HepG2 (cell line): ENCODE measurements at regions not wholly inside any gene's neighbourhood (a gene's known extent, or its start where the extent isn't known, plus 50 kb on each side); places are given as distances from the start of the nearest gene placed in this dataset.
A peak's percentile ranks its signal among the peaks of the same experiment; 100 is the strongest.

Experiments used
- ARID4A ChIP-seq: sonication (generic); formaldehyde crosslinking; IDR thresholded peaks from 2 replicates; pipeline ENCODE4 v1.5.0; 2020; ENCODE audit warnings: mild to moderate bottlenecking, missing genetic modification reagents, borderline replicate concordance
- BORCS8-MEF2B ChIP-seq: sonication (generic); formaldehyde crosslinking; IDR thresholded peaks from 2 replicates; pipeline ENCODE4 v1.8.0; 2022; ENCODE audit warnings: mild to moderate bottlenecking, missing genetic modification reagents
- CBX5 ChIP-seq: sonication (generic); formaldehyde crosslinking; IDR thresholded peaks from 2 replicates; pipeline ENCODE4 v1.4.0; 2020; ENCODE audit warnings: missing genetic modification reagents, borderline replicate concordance
- CREB1 ChIP-seq, 2 experiments: fragments of 450-650 bp in 1 of 2; IDR thresholded peaks; 2 replicates each; pipeline ENCODE4 v1.6.1; 2016 to 2017; ENCODE audit warnings: control low read depth in 1 of 2, mild to moderate bottlenecking in 1 of 2, missing compliant biosample characterization in 1 of 2, missing genetic modification characterization in 1 of 2
- HOXA5 ChIP-seq: sonication (generic); formaldehyde crosslinking; IDR thresholded peaks from 2 replicates; pipeline ENCODE4 v1.4.0; 2020; ENCODE audit warnings: missing genetic modification reagents
- KAT7 ChIP-seq: IDR thresholded peaks from 2 replicates; pipeline ENCODE4 v1.6.1; 2018; ENCODE audit warnings: borderline replicate concordance, missing compliant biosample characterization
- KDM1A ChIP-seq: IDR thresholded peaks from 2 replicates; pipeline ENCODE4 v1.6.1; 2016; ENCODE audit warnings: missing compliant biosample characterization
- MTF1 ChIP-seq: sonication (generic); formaldehyde crosslinking; IDR thresholded peaks from 2 replicates; pipeline ENCODE4 v1.5.0; 2020; ENCODE audit warnings: missing genetic modification reagents
- PHF8 ChIP-seq: sonication (generic); formaldehyde crosslinking; IDR thresholded peaks from 2 replicates; pipeline ENCODE4 v1.5.0; 2020; ENCODE audit warnings: missing genetic modification reagents
- SNAI1 ChIP-seq: sonication (generic); formaldehyde crosslinking; IDR thresholded peaks from 2 replicates; pipeline ENCODE4 v1.5.0; 2020; ENCODE audit warnings: mild to moderate bottlenecking, missing genetic modification reagents, borderline replicate concordance
- TARDBP ChIP-seq: sonication (generic); formaldehyde crosslinking; IDR thresholded peaks from 2 replicates; pipeline ENCODE4 v1.8.0; 2022; ENCODE audit warnings: mild to moderate bottlenecking, missing genetic modification reagents
- ZBTB42 ChIP-seq: sonication (generic); formaldehyde crosslinking; IDR thresholded peaks from 2 replicates; pipeline ENCODE4 v1.5.0; 2020; ENCODE audit warnings: mild to moderate bottlenecking, missing genetic modification reagents
- ZMYM4 ChIP-seq: sonication (generic); formaldehyde crosslinking; IDR thresholded peaks from 2 replicates; pipeline ENCODE4 v1.8.1; 2023; ENCODE audit warnings: mild to moderate bottlenecking, missing genetic modification reagents
- ZNF383 ChIP-seq: sonication (generic); formaldehyde crosslinking; IDR thresholded peaks from 2 replicates; pipeline ENCODE4 v1.4.0; 2020; ENCODE audit warnings: missing genetic modification reagents, mild to moderate bottlenecking, borderline replicate concordance
- ZNF441 ChIP-seq: sonication (generic); formaldehyde crosslinking; IDR thresholded peaks from 2 replicates; pipeline ENCODE4 v1.7.0; 2021; ENCODE audit warnings: missing genetic modification reagents, borderline replicate concordance
- ZNF670 ChIP-seq: sonication (generic); formaldehyde crosslinking; IDR thresholded peaks from 2 replicates; pipeline ENCODE4 v1.8.0; 2022; ENCODE audit warnings: mild to moderate bottlenecking, missing genetic modification reagents, borderline replicate concordance
- ZNF674 ChIP-seq: sonication (generic); formaldehyde crosslinking; IDR thresholded peaks from 2 replicates; pipeline ENCODE4 v1.5.0; 2020; ENCODE audit warnings: low read depth, mild to moderate bottlenecking, missing genetic modification reagents
- ZNF878 ChIP-seq: sonication (generic); formaldehyde crosslinking; IDR thresholded peaks from 2 replicates; pipeline ENCODE4 v1.8.1; 2023; ENCODE audit warnings: mild to moderate bottlenecking, missing genetic modification reagents, moderate library complexity
- TF ChIP-seq, protein P1 (sequence below): sonication (generic); formaldehyde crosslinking; IDR thresholded peaks from 2 replicates; pipeline ENCODE4 v1.4.0; 2020; ENCODE audit warnings: missing genetic modification reagents
- TF ChIP-seq, protein P2 (sequence below): sonication (generic); formaldehyde crosslinking; IDR thresholded peaks from 2 replicates; pipeline ENCODE4 v1.5.1; 2020; ENCODE audit warnings: mild to moderate bottlenecking, missing genetic modification reagents, moderate library complexity

DNA sequence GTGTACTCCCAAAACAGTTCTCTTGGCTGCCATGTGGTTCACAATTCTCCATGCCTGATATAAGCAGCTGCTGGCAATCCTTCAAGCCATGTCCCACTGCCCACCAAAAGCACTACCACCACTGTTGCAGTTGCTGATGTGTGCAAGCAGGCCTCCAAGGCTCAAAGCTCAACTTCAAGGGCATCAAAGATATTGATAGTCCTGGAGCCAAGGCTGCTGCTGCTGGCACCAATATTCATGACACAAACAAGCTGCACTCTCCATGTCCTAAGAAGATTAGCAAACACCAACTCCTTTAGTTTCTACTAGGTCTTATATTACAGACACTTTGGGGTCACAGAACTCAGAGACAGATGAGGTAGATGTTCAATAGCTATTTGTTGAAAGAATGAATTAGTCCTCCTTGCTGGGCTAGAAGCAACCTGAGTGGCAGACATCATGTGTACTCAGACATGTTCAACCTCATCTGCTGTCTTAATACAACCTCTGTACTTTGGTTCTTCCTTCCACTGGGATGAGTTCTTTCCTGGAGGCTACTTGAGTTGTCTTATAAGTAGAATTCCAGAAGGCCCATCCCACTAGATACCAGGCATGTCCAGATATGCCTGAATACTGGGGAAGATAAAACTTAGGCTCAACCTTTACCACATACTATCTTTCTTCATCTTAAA is 104.5 kb upstream of the UGP2 start (continued):
- TF ChIP-seq, protein P1, sequence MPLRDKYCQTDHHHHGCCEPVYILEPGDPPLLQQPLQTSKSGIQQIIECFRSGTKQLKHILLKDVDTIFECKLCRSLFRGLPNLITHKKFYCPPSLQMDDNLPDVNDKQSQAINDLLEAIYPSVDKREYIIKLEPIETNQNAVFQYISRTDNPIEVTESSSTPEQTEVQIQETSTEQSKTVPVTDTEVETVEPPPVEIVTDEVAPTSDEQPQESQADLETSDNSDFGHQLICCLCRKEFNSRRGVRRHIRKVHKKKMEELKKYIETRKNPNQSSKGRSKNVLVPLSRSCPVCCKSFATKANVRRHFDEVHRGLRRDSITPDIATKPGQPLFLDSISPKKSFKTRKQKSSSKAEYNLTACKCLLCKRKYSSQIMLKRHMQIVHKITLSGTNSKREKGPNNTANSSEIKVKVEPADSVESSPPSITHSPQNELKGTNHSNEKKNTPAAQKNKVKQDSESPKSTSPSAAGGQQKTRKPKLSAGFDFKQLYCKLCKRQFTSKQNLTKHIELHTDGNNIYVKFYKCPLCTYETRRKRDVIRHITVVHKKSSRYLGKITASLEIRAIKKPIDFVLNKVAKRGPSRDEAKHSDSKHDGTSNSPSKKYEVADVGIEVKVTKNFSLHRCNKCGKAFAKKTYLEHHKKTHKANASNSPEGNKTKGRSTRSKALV (CRISPR knock-in tag) = peak; percentile 41; the same call in 1 of the 2 replicates
- TF ChIP-seq ARID4A (CRISPR knock-in tag) (peak; percentile 43; the same call in 1 of the 2 replicates), ZNF674 (CRISPR knock-in tag) (no peak), KDM1A (CRISPR knock-in tag) (no peak), CBX5 (peak; percentile 93; the same call in 1 of the 2 replicates), ZMYM4 (CRISPR knock-in tag) (peak; percentile 95), ZNF878 (CRISPR knock-in tag) (0 out of 2 replicates have a peak, but pooled peaks have one; percentile 39), CREB1 (IDR thresholded peaks at IDR 0.05) (no peak), CREB1 (CRISPR knock-in tag; IDR thresholded peaks at IDR 0.05) (no peak; the same call in 1 of the 2 replicates), SNAI1 (CRISPR knock-in tag) (no peak), MTF1 (CRISPR knock-in tag) (no peak), HOXA5 (CRISPR knock-in tag) (no peak), ZBTB42 (CRISPR knock-in tag) (no peak), ZNF383 (CRISPR knock-in tag) (no peak), PHF8 (CRISPR knock-in tag) (peak; percentile 42; the same call in 1 of the 2 replicates), TARDBP (CRISPR knock-in tag) (peak; percentile 83; the same call in 1 of the 2 replicates), ZNF441 (CRISPR knock-in tag) (no peak), ZNF670 (CRISPR knock-in tag) (no peak), KAT7 (CRISPR knock-in tag) (peak; percentile 87), BORCS8-MEF2B (CRISPR knock-in tag) (peak; percentile 73; the same call in 1 of the 2 replicates)
- TF ChIP-seq, protein P2, sequence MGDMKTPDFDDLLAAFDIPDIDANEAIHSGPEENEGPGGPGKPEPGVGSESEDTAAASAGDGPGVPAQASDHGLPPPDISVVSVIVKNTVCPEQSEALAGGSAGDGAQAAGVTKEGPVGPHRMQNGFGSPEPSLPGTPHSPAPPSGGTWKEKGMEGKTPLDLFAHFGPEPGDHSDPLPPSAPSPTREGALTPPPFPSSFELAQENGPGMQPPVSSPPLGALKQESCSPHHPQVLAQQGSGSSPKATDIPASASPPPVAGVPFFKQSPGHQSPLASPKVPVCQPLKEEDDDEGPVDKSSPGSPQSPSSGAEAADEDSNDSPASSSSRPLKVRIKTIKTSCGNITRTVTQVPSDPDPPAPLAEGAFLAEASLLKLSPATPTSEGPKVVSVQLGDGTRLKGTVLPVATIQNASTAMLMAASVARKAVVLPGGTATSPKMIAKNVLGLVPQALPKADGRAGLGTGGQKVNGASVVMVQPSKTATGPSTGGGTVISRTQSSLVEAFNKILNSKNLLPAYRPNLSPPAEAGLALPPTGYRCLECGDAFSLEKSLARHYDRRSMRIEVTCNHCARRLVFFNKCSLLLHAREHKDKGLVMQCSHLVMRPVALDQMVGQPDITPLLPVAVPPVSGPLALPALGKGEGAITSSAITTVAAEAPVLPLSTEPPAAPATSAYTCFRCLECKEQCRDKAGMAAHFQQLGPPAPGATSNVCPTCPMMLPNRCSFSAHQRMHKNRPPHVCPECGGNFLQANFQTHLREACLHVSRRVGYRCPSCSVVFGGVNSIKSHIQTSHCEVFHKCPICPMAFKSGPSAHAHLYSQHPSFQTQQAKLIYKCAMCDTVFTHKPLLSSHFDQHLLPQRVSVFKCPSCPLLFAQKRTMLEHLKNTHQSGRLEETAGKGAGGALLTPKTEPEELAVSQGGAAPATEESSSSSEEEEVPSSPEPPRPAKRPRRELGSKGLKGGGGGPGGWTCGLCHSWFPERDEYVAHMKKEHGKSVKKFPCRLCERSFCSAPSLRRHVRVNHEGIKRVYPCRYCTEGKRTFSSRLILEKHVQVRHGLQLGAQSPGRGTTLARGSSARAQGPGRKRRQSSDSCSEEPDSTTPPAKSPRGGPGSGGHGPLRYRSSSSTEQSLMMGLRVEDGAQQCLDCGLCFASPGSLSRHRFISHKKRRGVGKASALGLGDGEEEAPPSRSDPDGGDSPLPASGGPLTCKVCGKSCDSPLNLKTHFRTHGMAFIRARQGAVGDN (CRISPR knock-in tag) = no peak; the same call in 1 of the 2 replicates
